ENCODE measurements at regions not wholly inside any gene's neighbourhood (a gene's known extent, or its start where the extent isn't known, plus 50 kb on each side); places are given as distances from the start of the nearest gene placed in this dataset.

GRCh38 chr5:141793403-141793802 lies 84.8 kb downstream of the PCDH1 start:
- TF ChIP-seq EZH2phosphoT487 (IDR thresholded peaks at IDR 0.05; ENCODE audit: borderline replicate concordance) (no peak), CTCF (conservative IDR thresholded peaks at IDR 0.05; ENCODE audit: low read length) (no peak)
